ENCODE measurements at regions not wholly inside any gene's neighbourhood (a gene's known extent, or its start where the extent isn't known, plus 50 kb on each side); places are given as distances from the start of the nearest gene placed in this dataset.

DNA sequence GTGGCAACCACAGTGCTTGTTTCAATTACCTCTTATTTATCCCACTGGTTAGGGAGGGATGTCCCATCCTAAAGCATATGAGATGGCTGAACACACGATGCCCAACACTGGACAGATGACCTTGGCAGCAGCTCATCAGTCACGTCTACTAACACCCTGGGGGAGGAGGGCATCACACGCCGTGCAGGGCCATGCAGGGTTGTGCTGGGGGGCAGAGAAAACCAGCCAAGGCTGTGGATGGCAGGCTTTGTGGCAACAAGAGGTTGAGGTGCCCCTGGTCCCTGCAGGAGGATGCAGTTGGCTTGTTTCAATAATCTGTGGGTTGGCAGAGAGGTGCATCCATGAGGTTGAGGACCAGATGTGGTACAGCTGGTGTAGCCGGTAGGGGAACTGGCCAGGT, 293.7 kb upstream of the SULF2 start:
- no peak for TF ChIP-seq EZH2 (IDR thresholded peaks at IDR 0.05; ENCODE audit: borderline replicate concordance, low read depth, low read length, severe bottlenecking)
- TF ChIP-seq, protein P1, sequence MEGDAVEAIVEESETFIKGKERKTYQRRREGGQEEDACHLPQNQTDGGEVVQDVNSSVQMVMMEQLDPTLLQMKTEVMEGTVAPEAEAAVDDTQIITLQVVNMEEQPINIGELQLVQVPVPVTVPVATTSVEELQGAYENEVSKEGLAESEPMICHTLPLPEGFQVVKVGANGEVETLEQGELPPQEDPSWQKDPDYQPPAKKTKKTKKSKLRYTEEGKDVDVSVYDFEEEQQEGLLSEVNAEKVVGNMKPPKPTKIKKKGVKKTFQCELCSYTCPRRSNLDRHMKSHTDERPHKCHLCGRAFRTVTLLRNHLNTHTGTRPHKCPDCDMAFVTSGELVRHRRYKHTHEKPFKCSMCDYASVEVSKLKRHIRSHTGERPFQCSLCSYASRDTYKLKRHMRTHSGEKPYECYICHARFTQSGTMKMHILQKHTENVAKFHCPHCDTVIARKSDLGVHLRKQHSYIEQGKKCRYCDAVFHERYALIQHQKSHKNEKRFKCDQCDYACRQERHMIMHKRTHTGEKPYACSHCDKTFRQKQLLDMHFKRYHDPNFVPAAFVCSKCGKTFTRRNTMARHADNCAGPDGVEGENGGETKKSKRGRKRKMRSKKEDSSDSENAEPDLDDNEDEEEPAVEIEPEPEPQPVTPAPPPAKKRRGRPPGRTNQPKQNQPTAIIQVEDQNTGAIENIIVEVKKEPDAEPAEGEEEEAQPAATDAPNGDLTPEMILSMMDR (IDR thresholded peaks at IDR 0.05; ENCODE audit: borderline replicate concordance, extremely low read depth, low read length, poor library complexity, severe bottlenecking): no peak
